LNCaP clone FGC (cell line): ENCODE measurements at regions not wholly inside any gene's neighbourhood (a gene's known extent, or its start where the extent isn't known, plus 50 kb on each side); places are given as distances from the start of the nearest gene placed in this dataset.
A peak's percentile ranks its signal among the peaks of the same experiment; 100 is the strongest.

ENCODE experiments used
- DNase-seq: peaks from one replicate; pipeline ENCODE4 v3.0.0-alpha.2; 2011; ENCODE audit warnings: low read depth
- H3K4me3 ChIP-seq: 2 replicates; pipeline ENCODE4 v1.5.1; 2011; ENCODE audit warnings: mild to moderate bottlenecking, low read depth, low read length, control low read depth
- TF ChIP-seq, protein P1 (sequence below): IDR thresholded peaks from 2 replicates; pipeline ENCODE4 v1.5.1; 2012; ENCODE audit warnings: mild to moderate bottlenecking; ENCODE audit not compliant: control insufficient read depth, insufficient read depth; ENCODE audit errors: extremely low read depth

- H3K4me3 ChIP-seq: no peak overlapping the region
- TF ChIP-seq, protein P1, sequence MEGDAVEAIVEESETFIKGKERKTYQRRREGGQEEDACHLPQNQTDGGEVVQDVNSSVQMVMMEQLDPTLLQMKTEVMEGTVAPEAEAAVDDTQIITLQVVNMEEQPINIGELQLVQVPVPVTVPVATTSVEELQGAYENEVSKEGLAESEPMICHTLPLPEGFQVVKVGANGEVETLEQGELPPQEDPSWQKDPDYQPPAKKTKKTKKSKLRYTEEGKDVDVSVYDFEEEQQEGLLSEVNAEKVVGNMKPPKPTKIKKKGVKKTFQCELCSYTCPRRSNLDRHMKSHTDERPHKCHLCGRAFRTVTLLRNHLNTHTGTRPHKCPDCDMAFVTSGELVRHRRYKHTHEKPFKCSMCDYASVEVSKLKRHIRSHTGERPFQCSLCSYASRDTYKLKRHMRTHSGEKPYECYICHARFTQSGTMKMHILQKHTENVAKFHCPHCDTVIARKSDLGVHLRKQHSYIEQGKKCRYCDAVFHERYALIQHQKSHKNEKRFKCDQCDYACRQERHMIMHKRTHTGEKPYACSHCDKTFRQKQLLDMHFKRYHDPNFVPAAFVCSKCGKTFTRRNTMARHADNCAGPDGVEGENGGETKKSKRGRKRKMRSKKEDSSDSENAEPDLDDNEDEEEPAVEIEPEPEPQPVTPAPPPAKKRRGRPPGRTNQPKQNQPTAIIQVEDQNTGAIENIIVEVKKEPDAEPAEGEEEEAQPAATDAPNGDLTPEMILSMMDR: no peak
- DNase-seq: no peak
Observed at GRCh38 chrX:118878977-118879376, 55.4 kb downstream of the ZCCHC12 start.

DNA sequence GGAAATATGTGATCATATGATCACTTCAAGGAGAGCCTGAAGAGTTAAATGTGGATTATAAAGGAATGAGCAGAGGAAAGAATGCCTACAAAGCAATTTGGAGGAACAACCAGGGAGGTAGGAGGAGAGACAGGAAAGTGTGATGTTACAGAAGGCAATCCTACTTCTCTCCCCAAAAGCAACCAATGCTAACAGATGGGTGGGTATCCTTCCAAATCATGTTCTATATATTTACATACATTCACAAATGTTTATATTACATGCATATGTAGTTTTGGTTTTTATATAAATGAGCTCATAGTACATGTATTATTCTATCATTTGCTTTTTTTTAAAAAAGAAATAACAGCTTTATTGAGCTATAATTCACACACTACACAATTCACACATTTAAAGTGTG, 56.0 kb downstream of the ZCCHC12 start:
- TF ChIP-seq, protein P1: no peak
- no peak overlapping the region for H3K4me3 ChIP-seq
- no peak for DNase-seq

GRCh38 chrX:118883994-118884393, 60.4 kb downstream of the ZCCHC12 start:
- DNase-seq: no peak
- TF ChIP-seq, protein P1: no peak
- no peak overlapping the region for H3K4me3 ChIP-seq

DNA sequence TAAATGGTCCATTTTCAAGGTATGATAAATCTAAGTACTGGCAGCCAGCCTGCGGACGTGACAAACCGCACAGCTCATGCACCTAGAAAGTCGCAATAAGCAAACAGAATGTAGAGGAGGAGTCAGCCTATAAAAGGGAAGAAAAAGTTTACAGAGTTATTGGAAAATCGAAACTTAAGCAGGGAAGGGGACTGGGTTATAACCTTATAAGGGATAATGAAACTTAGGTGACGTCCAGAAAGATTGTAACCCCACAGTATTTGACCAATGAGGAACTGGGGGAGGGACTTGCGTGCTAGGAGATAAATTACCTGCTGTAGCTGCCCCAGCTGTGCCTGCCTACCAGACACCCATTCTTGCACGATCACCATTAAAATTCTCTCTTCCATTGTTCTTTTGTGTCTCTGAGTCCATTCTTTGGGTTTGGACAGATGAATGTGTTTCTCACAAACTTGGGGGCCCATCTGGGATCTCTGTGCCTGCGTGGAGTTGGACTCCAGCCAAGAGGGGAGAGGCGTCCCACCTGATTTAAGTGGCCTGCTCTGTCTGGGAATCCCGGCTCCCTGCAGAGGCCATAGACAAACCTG, 61.0 kb downstream of the ZCCHC12 start:
- TF ChIP-seq, protein P1: no peak
- no peak overlapping the region; the same call in 1 of the 2 replicates for H3K4me3 ChIP-seq
- DNase-seq: peak; percentile 26

DNA sequence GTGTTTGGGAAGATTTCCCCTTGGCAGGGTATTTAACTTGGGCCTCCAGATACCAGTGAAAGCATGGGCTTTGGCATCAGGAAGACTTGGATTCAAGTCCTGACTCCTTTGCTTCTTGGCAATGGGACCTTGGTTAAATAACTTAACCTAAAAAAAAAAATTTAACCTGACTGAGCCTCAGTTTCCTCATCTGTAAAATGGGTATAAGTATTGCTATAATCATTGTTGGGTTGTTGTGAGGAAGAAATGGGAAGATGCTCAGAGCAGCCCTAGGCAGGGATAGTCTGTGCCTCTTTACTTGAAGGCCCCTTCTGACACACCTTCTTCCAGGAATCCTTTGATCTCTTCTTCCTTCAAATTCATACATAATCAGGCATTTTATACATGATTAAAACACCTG, 70.3 kb downstream of the ZCCHC12 start:
- H3K4me3 ChIP-seq: no peak overlapping the region
- TF ChIP-seq, protein P1: no peak
- no peak for DNase-seq

GRCh38 chrX:118901991-118902390, 72.4 kb upstream of the LONRF3 start:
- DNase-seq: no peak
- TF ChIP-seq, protein P1: no peak
- no peak overlapping the region for H3K4me3 ChIP-seq

DNA sequence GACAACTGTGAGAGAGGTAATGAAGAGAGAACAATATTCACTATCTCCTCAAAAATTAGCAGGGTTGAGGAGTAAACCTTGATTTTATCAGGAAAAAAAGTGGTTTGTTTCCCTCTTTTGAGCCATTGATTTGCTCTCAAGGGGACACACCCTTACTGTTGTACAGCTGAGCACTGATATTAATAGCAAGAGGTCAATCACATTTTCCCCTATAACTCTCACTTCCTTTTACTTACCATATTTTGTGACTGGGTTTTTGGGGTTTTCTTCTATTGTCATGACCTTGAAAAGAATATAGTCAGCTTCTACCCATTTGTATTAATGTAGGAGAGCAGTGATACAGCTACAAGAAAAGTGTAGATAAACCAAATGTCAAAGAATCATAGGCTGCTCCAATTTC, 70.2 kb upstream of the LONRF3 start:
- TF ChIP-seq, protein P1: no peak
- no peak for DNase-seq
- H3K4me3 ChIP-seq: no peak overlapping the region
